ENCODE measurements at regions not wholly inside any gene's neighbourhood (a gene's known extent, or its start where the extent isn't known, plus 50 kb on each side); places are given as distances from the start of the nearest gene placed in this dataset.

- POLR2A ChIA-PET: no interaction called here
- no peaks in the 10 kb centered on the region for H3K27me3 ChIP-seq (replicated peaks; ENCODE audit: control insufficient read depth, insufficient read depth, low read length)
Observed at GRCh38 chr16:64532117-64532516, 589.7 kb downstream of the CDH11 start.

GRCh38 chr16:64531401-64531800 lies 590.5 kb downstream of the CDH11 start:
- H3K4me1 ChIP-seq: no peaks in the 10 kb centered on the region
- H3K4me3 Mint-ChIP-seq (ENCODE audit: unreplicated experiment): no peak overlapping the region
- H3K9me3 Mint-ChIP-seq (ENCODE audit: unreplicated experiment): peaks cover 12% of the 10 kb centered on the region
- DNase-seq: no peak
- no peaks in the 10 kb centered on the region for H3K36me3 ChIP-seq (ENCODE audit: control insufficient read depth, insufficient read depth, low read length)
- ChIA-PET POLR2A (no interaction called here), CTCF (no interaction called here)
- H3K4me3 ChIP-seq (ENCODE audit: low read depth, low read length): no peak overlapping the region
- BruUV-seq (replicated peaks): no TSS peak
- H3K9me3 ChIP-seq: no peaks in the 10 kb centered on the region
- TF ChIP-seq CTCF (IDR thresholded peaks at IDR 0.05; ENCODE audit: insufficient read depth in 1 of 2, low read depth in 1 of 2, low read length in 1 of 2, severe bottlenecking in 1 of 2, unreplicated experiment in 1 of 2): no peak
- no peaks in the 10 kb centered on the region for H3K36me3 Mint-ChIP-seq (ENCODE audit: insufficient read depth, unreplicated experiment)
- H3K27me3 ChIP-seq (replicated peaks; ENCODE audit: control insufficient read depth, insufficient read depth, low read length): no peaks in the 10 kb centered on the region
- no peaks in the 10 kb centered on the region for H3K27me3 Mint-ChIP-seq (ENCODE audit: insufficient read depth, unreplicated experiment)
- no peak overlapping the region for H3K27ac Mint-ChIP-seq (ENCODE audit: unreplicated experiment)
- intact Hi-C loops (cut with micrococcal nuclease; ENCODE audit: unreplicated experiment): no loop called here
- H3K4me1 Mint-ChIP-seq (ENCODE audit: low read depth, unreplicated experiment): no peaks in the 10 kb centered on the region

More at GRCh38 chr16:64532117-64532516, 589.7 kb downstream of the CDH11 start:
- H3K36me3 Mint-ChIP-seq (ENCODE audit: insufficient read depth, unreplicated experiment): no peaks in the 10 kb centered on the region
- intact Hi-C loops (cut with micrococcal nuclease; ENCODE audit: unreplicated experiment): no loop called here
- no peak for TF ChIP-seq CTCF (IDR thresholded peaks at IDR 0.05; ENCODE audit: insufficient read depth in 1 of 2, low read depth in 1 of 2, low read length in 1 of 2, severe bottlenecking in 1 of 2, unreplicated experiment in 1 of 2)
- Histone ChIP-seq H3K4me3 (ENCODE audit: low read depth, low read length) (no peak overlapping the region), H3K9me3 (no peaks in the 10 kb centered on the region), H3K4me1 (no peaks in the 10 kb centered on the region), H3K36me3 (ENCODE audit: control insufficient read depth, insufficient read depth, low read length) (no peaks in the 10 kb centered on the region)
- no peaks in the 10 kb centered on the region for H3K4me1 Mint-ChIP-seq (ENCODE audit: low read depth, unreplicated experiment)
- CTCF ChIA-PET: no interaction called here
- no peak overlapping the region for H3K27ac Mint-ChIP-seq (ENCODE audit: unreplicated experiment)
- no peaks in the 10 kb centered on the region for H3K27me3 Mint-ChIP-seq (ENCODE audit: insufficient read depth, unreplicated experiment)
- H3K4me3 Mint-ChIP-seq (ENCODE audit: unreplicated experiment): no peak overlapping the region
- no peak for DNase-seq
- BruUV-seq (replicated peaks): no TSS peak
- peaks cover 12% of the 10 kb centered on the region for H3K9me3 Mint-ChIP-seq (ENCODE audit: unreplicated experiment)

GRCh38 chr16:64522548-64522947 lies 599.3 kb downstream of the CDH11 start:
- Histone ChIP-seq H3K9me3 (no peaks in the 10 kb centered on the region), H3K27me3 (replicated peaks; ENCODE audit: control insufficient read depth, insufficient read depth, low read length) (no peaks in the 10 kb centered on the region), H3K4me3 (ENCODE audit: low read depth, low read length) (no peak overlapping the region), H3K4me1 (no peaks in the 10 kb centered on the region), H3K36me3 (ENCODE audit: control insufficient read depth, insufficient read depth, low read length) (no peaks in the 10 kb centered on the region)
- no peak for DNase-seq
- H3K4me1 Mint-ChIP-seq (ENCODE audit: low read depth, unreplicated experiment): no peaks in the 10 kb centered on the region
- no peak overlapping the region for H3K27ac Mint-ChIP-seq (ENCODE audit: unreplicated experiment)
- TF ChIP-seq CTCF (IDR thresholded peaks at IDR 0.05; ENCODE audit: insufficient read depth in 1 of 2, low read depth in 1 of 2, low read length in 1 of 2, severe bottlenecking in 1 of 2, unreplicated experiment in 1 of 2): no peak
- CTCF ChIA-PET: no interaction called here
- no peaks in the 10 kb centered on the region for H3K9me3 Mint-ChIP-seq (ENCODE audit: unreplicated experiment)
- POLR2A ChIA-PET: no interaction called here
- no peaks in the 10 kb centered on the region for H3K36me3 Mint-ChIP-seq (ENCODE audit: insufficient read depth, unreplicated experiment)
- H3K27me3 Mint-ChIP-seq (ENCODE audit: insufficient read depth, unreplicated experiment): no peaks in the 10 kb centered on the region
- H3K4me3 Mint-ChIP-seq (ENCODE audit: unreplicated experiment): no peak overlapping the region
- no TSS peak for BruUV-seq (replicated peaks)
- intact Hi-C loops (cut with micrococcal nuclease; ENCODE audit: unreplicated experiment): no loop called here
